RWPE1 (cell line): ENCODE measurements at regions not wholly inside any gene's neighbourhood (a gene's known extent, or its start where the extent isn't known, plus 50 kb on each side); places are given as distances from the start of the nearest gene placed in this dataset.

Source experiments
- CTCF ChIA-PET: fragments of 350-600 bp; sonication (Branson Sonifier 250); formaldehyde crosslinking; extraction: SDS; loops from one replicate; lab custom pipeline; 2021; lab: Yijun Ruan, JAX
- POLR2A ChIA-PET: fragments of 400-600 bp; formaldehyde crosslinking; extraction: SDS; loops from one replicate; lab custom pipeline; 2020; ENCODE audit warnings: antibody characterized with exemption; ENCODE audit not compliant: low non-redundant PET; lab: Yijun Ruan, JAX
- DNase-seq: peaks from one replicate; pipeline ENCODE4 v3.0.0; 2012; ENCODE audit warnings: low spot score
- H3K27ac ChIP-seq: fragments of 450-650 bp; 2 replicates; pipeline ENCODE4 v1.5.1; 2017
- CTCF ChIP-seq: fragments of 450-650 bp; conservative IDR thresholded peaks from 2 replicates; pipeline ENCODE4 v1.5.1; 2017; ENCODE audit warnings: low read depth, mild to moderate bottlenecking

- POLR2A ChIA-PET = no interaction called here
- DNase-seq = no peak
- H3K27ac ChIP-seq = no peak overlapping the region
- no peak for TF ChIP-seq CTCF
- CTCF ChIA-PET = no interaction called here
Measured at GRCh38 chr14:85333841-85334240, 196.1 kb upstream of the FLRT2 start.

- TF ChIP-seq CTCF = no peak
- POLR2A ChIA-PET = no interaction called here
- CTCF ChIA-PET = no interaction called here
- no peak overlapping the region for H3K27ac ChIP-seq
- DNase-seq = no peak
Measured at GRCh38 chr14:85334316-85334715, 195.6 kb upstream of the FLRT2 start.

- ChIA-PET CTCF (no interaction called here), POLR2A (no interaction called here)
- H3K27ac ChIP-seq = no peak overlapping the region
- no peak for TF ChIP-seq CTCF
- no peak for DNase-seq
Measured at GRCh38 chr14:85336257-85336656, 193.7 kb upstream of the FLRT2 start.

- CTCF ChIA-PET = no interaction called here
- no peak overlapping the region for H3K27ac ChIP-seq
- POLR2A ChIA-PET = no interaction called here
- TF ChIP-seq CTCF = no peak
- no peak for DNase-seq
Measured at GRCh38 chr14:85336817-85337216, 193.1 kb upstream of the FLRT2 start.

- ChIA-PET CTCF (no interaction called here), POLR2A (no interaction called here)
- DNase-seq = no peak
- no peak overlapping the region for H3K27ac ChIP-seq
- no peak for TF ChIP-seq CTCF
Measured at GRCh38 chr14:85338895-85339294, 191.0 kb upstream of the FLRT2 start.

- DNase-seq = no peak
- H3K27ac ChIP-seq = no peak overlapping the region
- POLR2A ChIA-PET = no interaction called here
- TF ChIP-seq CTCF = no peak
- CTCF ChIA-PET = no interaction called here
Measured at GRCh38 chr14:85342858-85343607, 186.9 kb upstream of the FLRT2 start.
